ENCODE measurements at regions not wholly inside any gene's neighbourhood (a gene's known extent, or its start where the extent isn't known, plus 50 kb on each side); places are given as distances from the start of the nearest gene placed in this dataset.

DNA sequence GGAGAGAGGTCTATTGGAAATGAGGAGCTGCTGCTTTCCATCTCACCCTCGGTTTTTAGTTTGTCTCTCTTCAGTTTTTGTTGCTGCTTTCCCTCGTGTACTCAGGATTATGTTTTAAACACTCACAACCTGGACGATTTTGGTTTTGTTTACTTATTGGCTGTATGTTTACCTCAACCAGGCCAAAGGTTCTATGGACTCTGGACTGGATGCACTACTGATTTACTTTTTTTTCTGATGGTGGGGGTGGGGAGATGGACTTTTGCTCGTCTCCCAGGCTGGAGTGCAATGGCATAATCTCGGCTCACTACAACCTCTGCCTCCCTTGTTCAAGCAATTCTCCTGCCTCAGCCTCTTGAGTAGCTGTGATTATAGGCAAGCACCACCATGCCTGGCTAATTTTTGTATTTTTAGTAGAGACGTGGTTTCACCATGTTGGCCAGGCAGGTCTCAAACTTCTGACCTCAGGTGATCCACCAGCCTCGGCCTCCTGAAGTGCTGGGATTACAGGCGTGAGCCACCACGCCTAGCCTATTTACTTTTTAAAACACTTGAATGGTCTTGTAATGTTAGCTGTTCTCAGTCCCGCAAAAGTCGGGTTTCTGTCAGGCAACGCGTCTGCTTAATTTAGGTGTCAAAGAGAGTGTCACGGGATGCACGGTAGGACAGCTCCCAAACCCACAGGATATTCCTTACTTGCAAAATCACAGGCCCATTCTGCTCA, 148.2 kb upstream of the RIPOR2 start (continued):
- TF ChIP-seq HOXA5 (CRISPR knock-in tag; IDR thresholded peaks at IDR 0.05) (peak; percentile 73; the same call in 1 of the 2 replicates), ZFP36L1 (CRISPR knock-in tag; IDR thresholded peaks at IDR 0.05) (peak; percentile 79), CHD2 (IDR thresholded peaks at IDR 0.05; ENCODE audit: low read depth, low read length) (peak; percentile 71), MIXL1 (CRISPR knock-in tag; IDR thresholded peaks at IDR 0.05) (peak; percentile 88), SOX6 (IDR thresholded peaks at IDR 0.05) (no peak), SOX6 (CRISPR knock-in tag; IDR thresholded peaks at IDR 0.05) (peak; percentile 89), SETDB1 (CRISPR knock-in tag; IDR thresholded peaks at IDR 0.05; ENCODE audit: borderline replicate concordance) (0 out of 2 replicates have a peak, but pooled peaks have one; percentile 53), FOXO1 (CRISPR knock-in tag; IDR thresholded peaks at IDR 0.05) (peak; percentile 95; the same call in 1 of the 2 replicates), ELF3 (CRISPR knock-in tag; IDR thresholded peaks at IDR 0.05) (peak; percentile 45; the same call in 1 of the 2 replicates), ZNF747 (CRISPR knock-in tag; IDR thresholded peaks at IDR 0.05; ENCODE audit: borderline replicate concordance) (0 out of 2 replicates have a peak, but pooled peaks have one; percentile 50), ZNF781 (CRISPR knock-in tag; IDR thresholded peaks at IDR 0.05; ENCODE audit: borderline replicate concordance, not compliant biosample characterization) (peak; percentile 62), BRD4 (CRISPR knock-in tag; IDR thresholded peaks at IDR 0.05) (0 out of 2 replicates have a peak, but pooled peaks have one; percentile 42), ZNF614 (CRISPR knock-in tag; IDR thresholded peaks at IDR 0.05; ENCODE audit: borderline replicate concordance) (0 out of 2 replicates have a peak, but pooled peaks have one; percentile 36), HNF4G (IDR thresholded peaks at IDR 0.05; ENCODE audit: borderline replicate concordance, low read depth, low read length) (peak; percentile 99), HNF4G (CRISPR knock-in tag; IDR thresholded peaks at IDR 0.05; ENCODE audit: borderline replicate concordance, low read depth) (peak; percentile 96)
- TF ChIP-seq, protein P1, sequence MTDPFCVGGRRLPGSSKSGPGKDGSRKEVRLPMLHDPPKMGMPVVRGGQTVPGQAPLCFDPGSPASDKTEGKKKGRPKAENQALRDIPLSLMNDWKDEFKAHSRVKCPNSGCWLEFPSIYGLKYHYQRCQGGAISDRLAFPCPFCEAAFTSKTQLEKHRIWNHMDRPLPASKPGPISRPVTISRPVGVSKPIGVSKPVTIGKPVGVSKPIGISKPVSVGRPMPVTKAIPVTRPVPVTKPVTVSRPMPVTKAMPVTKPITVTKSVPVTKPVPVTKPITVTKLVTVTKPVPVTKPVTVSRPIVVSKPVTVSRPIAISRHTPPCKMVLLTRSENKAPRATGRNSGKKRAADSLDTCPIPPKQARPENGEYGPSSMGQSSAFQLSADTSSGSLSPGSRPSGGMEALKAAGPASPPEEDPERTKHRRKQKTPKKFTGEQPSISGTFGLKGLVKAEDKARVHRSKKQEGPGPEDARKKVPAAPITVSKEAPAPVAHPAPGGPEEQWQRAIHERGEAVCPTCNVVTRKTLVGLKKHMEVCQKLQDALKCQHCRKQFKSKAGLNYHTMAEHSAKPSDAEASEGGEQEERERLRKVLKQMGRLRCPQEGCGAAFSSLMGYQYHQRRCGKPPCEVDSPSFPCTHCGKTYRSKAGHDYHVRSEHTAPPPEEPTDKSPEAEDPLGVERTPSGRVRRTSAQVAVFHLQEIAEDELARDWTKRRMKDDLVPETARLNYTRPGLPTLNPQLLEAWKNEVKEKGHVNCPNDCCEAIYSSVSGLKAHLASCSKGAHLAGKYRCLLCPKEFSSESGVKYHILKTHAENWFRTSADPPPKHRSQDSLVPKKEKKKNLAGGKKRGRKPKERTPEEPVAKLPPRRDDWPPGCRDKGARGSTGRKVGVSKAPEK (CRISPR knock-in tag; IDR thresholded peaks at IDR 0.05; ENCODE audit: borderline replicate concordance), result peak; percentile 21; the same call in 1 of the 2 replicates
- TF ChIP-seq, protein P2, sequence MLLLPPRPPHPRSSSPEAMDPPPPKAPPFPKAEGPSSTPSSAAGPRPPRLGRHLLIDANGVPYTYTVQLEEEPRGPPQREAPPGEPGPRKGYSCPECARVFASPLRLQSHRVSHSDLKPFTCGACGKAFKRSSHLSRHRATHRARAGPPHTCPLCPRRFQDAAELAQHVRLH (CRISPR knock-in tag; IDR thresholded peaks at IDR 0.05; ENCODE audit: borderline replicate concordance, low read depth), result peak; percentile 22; the same call in 1 of the 2 replicates
- TF ChIP-seq, protein P3, sequence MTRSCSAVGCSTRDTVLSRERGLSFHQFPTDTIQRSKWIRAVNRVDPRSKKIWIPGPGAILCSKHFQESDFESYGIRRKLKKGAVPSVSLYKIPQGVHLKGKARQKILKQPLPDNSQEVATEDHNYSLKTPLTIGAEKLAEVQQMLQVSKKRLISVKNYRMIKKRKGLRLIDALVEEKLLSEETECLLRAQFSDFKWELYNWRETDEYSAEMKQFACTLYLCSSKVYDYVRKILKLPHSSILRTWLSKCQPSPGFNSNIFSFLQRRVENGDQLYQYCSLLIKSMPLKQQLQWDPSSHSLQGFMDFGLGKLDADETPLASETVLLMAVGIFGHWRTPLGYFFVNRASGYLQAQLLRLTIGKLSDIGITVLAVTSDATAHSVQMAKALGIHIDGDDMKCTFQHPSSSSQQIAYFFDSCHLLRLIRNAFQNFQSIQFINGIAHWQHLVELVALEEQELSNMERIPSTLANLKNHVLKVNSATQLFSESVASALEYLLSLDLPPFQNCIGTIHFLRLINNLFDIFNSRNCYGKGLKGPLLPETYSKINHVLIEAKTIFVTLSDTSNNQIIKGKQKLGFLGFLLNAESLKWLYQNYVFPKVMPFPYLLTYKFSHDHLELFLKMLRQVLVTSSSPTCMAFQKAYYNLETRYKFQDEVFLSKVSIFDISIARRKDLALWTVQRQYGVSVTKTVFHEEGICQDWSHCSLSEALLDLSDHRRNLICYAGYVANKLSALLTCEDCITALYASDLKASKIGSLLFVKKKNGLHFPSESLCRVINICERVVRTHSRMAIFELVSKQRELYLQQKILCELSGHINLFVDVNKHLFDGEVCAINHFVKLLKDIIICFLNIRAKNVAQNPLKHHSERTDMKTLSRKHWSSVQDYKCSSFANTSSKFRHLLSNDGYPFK (CRISPR knock-in tag; IDR thresholded peaks at IDR 0.05; ENCODE audit: borderline replicate concordance), result peak; percentile 32; the same call in 1 of the 2 replicates
- TF ChIP-seq, protein P4, sequence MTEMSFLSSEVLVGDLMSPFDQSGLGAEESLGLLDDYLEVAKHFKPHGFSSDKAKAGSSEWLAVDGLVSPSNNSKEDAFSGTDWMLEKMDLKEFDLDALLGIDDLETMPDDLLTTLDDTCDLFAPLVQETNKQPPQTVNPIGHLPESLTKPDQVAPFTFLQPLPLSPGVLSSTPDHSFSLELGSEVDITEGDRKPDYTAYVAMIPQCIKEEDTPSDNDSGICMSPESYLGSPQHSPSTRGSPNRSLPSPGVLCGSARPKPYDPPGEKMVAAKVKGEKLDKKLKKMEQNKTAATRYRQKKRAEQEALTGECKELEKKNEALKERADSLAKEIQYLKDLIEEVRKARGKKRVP (CRISPR knock-in tag; IDR thresholded peaks at IDR 0.05), result peak in 1 of 2 experiments; percentile 68; a peak in 1 of 4 replicates
